ENCODE measurements at regions not wholly inside any gene's neighbourhood (a gene's known extent, or its start where the extent isn't known, plus 50 kb on each side); places are given as distances from the start of the nearest gene placed in this dataset.

DNA sequence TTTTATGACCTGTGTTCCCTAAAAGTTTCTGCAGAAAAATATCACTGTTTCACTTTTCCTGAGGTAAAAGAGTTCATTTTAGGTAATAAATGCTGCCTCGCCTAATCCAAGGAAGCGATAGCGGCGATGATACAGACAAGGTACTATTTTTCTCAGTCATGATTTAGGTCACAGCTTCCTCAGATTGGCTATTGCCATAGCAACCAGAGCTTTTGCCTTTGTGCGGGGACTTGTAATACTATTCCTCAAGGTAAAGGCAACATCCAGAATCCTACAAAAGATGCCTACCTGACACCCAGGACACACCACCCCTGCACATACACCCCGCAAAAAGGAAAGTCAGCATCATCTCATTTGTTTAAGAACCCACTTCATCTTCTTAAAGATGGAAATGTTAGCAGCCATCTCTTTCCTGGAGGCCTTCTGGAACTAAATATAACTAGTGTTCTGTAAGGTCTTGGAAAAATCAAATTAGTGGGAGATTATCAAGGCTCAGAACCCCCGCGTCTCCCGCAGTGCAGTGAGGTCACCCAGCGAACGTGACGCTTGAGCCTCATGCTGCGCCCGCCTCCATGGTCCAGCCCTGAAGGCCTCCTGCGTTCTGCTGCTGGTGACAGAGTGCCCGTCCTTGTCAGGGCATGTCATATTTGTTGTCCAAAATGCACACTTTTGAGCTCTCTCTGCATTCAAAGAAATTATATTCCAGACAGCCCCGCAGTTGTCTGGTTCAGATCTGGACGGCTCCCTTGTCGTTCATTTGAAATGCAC is 402.0 kb upstream of the RNF32 start:
- no peak overlapping the region for H3K4me3 ChIP-seq (ENCODE audit: low read length)
- no peaks in the 10 kb centered on the region for H3K36me3 ChIP-seq (ENCODE audit: control insufficient read depth, low read length)
- no peaks in the 10 kb centered on the region for H3F3A ChIP-seq (ENCODE audit: control insufficient read depth, insufficient read depth)
- no peaks in the 10 kb centered on the region for H4K20me1 ChIP-seq (ENCODE audit: control insufficient read depth, insufficient read depth, low read depth, low read length)
- H3K9me3 ChIP-seq (ENCODE audit: control insufficient read depth, insufficient read depth, low read length), result peaks cover 5% of the 10 kb centered on the region; the same call in 1 of the 2 replicates
- H3K27ac ChIP-seq (ENCODE audit: low read depth, low read length), result no peak overlapping the region
- H3K27me3 ChIP-seq (ENCODE audit: control insufficient read depth, low read length), result no peaks in the 10 kb centered on the region
- no peak for TF ChIP-seq EZH2phosphoT487 (IDR thresholded peaks at IDR 0.05; ENCODE audit: borderline replicate concordance, low read length)
- TF ChIP-seq, protein P1, sequence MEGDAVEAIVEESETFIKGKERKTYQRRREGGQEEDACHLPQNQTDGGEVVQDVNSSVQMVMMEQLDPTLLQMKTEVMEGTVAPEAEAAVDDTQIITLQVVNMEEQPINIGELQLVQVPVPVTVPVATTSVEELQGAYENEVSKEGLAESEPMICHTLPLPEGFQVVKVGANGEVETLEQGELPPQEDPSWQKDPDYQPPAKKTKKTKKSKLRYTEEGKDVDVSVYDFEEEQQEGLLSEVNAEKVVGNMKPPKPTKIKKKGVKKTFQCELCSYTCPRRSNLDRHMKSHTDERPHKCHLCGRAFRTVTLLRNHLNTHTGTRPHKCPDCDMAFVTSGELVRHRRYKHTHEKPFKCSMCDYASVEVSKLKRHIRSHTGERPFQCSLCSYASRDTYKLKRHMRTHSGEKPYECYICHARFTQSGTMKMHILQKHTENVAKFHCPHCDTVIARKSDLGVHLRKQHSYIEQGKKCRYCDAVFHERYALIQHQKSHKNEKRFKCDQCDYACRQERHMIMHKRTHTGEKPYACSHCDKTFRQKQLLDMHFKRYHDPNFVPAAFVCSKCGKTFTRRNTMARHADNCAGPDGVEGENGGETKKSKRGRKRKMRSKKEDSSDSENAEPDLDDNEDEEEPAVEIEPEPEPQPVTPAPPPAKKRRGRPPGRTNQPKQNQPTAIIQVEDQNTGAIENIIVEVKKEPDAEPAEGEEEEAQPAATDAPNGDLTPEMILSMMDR (IDR thresholded peaks at IDR 0.05; ENCODE audit: low read depth, low read length, poor library complexity, severe bottlenecking), result no peak
- no peaks in the 10 kb centered on the region for H3K4me1 ChIP-seq (ENCODE audit: control insufficient read depth, low read length)
- H3K4me2 ChIP-seq (ENCODE audit: low read length), result no peak overlapping the region
- H3K9me2 ChIP-seq (replicated peaks; ENCODE audit: control insufficient read depth, low read length), result no peaks in the 10 kb centered on the region
- H3K79me2 ChIP-seq (ENCODE audit: control insufficient read depth, low read length), result no peaks in the 10 kb centered on the region

DNA sequence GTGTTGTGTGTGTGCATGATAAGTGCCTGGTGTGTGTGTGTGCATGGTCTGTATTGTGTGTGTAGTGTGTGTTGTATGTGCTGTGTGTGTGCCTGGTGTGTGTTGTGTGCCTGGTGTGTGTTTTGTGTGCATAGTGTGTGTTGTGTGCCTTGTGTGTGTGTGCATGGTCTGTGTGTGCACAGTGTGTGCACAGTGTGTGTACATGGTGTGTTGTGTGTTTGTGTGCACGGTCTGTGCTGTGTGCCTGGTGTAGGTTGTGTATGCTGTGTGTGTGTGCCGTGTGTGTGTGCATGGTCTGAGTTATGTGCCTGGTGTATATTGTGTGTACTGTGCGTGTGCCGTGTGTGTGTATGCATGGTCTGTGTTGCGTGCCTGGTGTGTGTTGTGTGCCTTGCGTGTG is 403.0 kb upstream of the RNF32 start:
- Histone ChIP-seq H3K27me3 (ENCODE audit: control insufficient read depth, low read length) (no peaks in the 10 kb centered on the region), H3K4me2 (ENCODE audit: low read length) (no peak overlapping the region)

DNA sequence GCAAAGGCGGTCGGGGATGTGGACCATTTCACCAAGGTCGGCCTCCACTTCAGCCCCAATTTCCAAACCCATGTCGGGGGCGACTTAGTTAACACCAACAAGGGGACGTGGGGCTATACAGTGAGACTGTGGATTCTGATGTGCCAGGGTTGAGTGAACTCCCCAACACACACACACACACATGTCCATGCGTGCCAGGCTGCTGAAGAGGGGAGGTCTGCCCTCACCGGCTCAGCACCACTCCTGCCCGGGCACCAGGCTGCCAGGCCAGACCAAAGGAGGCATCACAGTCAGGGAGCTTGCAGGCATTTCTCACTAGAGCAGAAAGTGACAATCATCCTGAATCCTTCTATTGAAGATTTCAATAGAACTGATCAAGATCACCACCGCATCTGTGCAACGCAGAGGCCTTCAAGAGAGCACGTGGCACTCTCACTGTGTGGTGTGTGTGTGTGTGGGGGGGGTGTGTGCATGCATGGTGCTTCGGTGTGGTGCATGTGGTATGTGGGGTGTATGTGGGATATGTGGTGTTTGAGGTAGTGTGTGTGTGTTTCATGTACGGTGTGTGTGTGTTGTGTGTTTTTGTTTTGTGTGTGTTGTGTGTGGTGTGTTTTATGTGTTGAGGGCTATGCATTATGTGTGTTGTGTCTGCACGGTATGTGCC is 403.5 kb upstream of the RNF32 start:
- Histone ChIP-seq H3K27ac (ENCODE audit: low read depth, low read length) (no peak overlapping the region), H3K4me1 (ENCODE audit: control insufficient read depth, low read length) (no peaks in the 10 kb centered on the region), H4K20me1 (ENCODE audit: control insufficient read depth, insufficient read depth, low read depth, low read length) (no peaks in the 10 kb centered on the region), H3K9me2 (replicated peaks; ENCODE audit: control insufficient read depth, low read length) (no peaks in the 10 kb centered on the region), H3K27me3 (ENCODE audit: control insufficient read depth, low read length) (no peaks in the 10 kb centered on the region), H3K4me3 (ENCODE audit: low read length) (no peak overlapping the region), H3K9me3 (ENCODE audit: control insufficient read depth, insufficient read depth, low read length) (peaks cover 5% of the 10 kb centered on the region; the same call in 1 of the 2 replicates), H3F3A (ENCODE audit: control insufficient read depth, insufficient read depth) (no peaks in the 10 kb centered on the region), H3K36me3 (ENCODE audit: control insufficient read depth, low read length) (no peaks in the 10 kb centered on the region), H3K79me2 (ENCODE audit: control insufficient read depth, low read length) (no peaks in the 10 kb centered on the region), H3K4me2 (ENCODE audit: low read length) (no peak overlapping the region)
- TF ChIP-seq, protein P1 (IDR thresholded peaks at IDR 0.05; ENCODE audit: low read depth, low read length, poor library complexity, severe bottlenecking), result no peak

More for the DNA sequence above, 403.0 kb upstream of the RNF32 start:
- H3K36me3 ChIP-seq (ENCODE audit: control insufficient read depth, low read length), result no peaks in the 10 kb centered on the region
- TF ChIP-seq, protein P1 (IDR thresholded peaks at IDR 0.05; ENCODE audit: low read depth, low read length, poor library complexity, severe bottlenecking), result no peak
- H3K4me1 ChIP-seq (ENCODE audit: control insufficient read depth, low read length), result no peaks in the 10 kb centered on the region
- H3K9me2 ChIP-seq (replicated peaks; ENCODE audit: control insufficient read depth, low read length), result no peaks in the 10 kb centered on the region
- no peak overlapping the region for H3K4me3 ChIP-seq (ENCODE audit: low read length)
- H3K79me2 ChIP-seq (ENCODE audit: control insufficient read depth, low read length), result no peaks in the 10 kb centered on the region
- no peaks in the 10 kb centered on the region for H4K20me1 ChIP-seq (ENCODE audit: control insufficient read depth, insufficient read depth, low read depth, low read length)
- H3K9me3 ChIP-seq (ENCODE audit: control insufficient read depth, insufficient read depth, low read length), result peaks cover 5% of the 10 kb centered on the region; the same call in 1 of the 2 replicates
- no peaks in the 10 kb centered on the region for H3F3A ChIP-seq (ENCODE audit: control insufficient read depth, insufficient read depth)
- H3K27ac ChIP-seq (ENCODE audit: low read depth, low read length), result no peak overlapping the region

Measured in DOHH2 (cell line).